Mucosa of rectum (tissue), 2 donors: ENCODE measurements at regions not wholly inside any gene's neighbourhood (a gene's known extent, or its start where the extent isn't known, plus 50 kb on each side); places are given as distances from the start of the nearest gene placed in this dataset.

Experiments used
- H3K27ac ChIP-seq, 2 donors: one replicate each; pipeline ENCODE4 v1.7.0; 2013; ENCODE audit warnings: inconsistent platforms in 2 of 2, low read depth in 2 of 2, low read length in 2 of 2
- H3K27me3 ChIP-seq, 2 donors: one replicate each; pipeline ENCODE4 v1.7.0; 2013; ENCODE audit warnings: low read length in 2 of 2; ENCODE audit not compliant: control insufficient read depth in 2 of 2, insufficient read depth in 2 of 2
- H3K36me3 ChIP-seq, 2 donors: one replicate each; pipeline ENCODE4 v1.7.0; 2013; ENCODE audit warnings: low read length in 2 of 2; ENCODE audit not compliant: control insufficient read depth in 2 of 2, insufficient read depth in 2 of 2
- H3K4me1 ChIP-seq, 2 donors: one replicate each; pipeline ENCODE4 v1.7.0; 2013; ENCODE audit warnings: low read length in 2 of 2, mild to moderate bottlenecking in 1 of 2; ENCODE audit not compliant: control insufficient read depth in 2 of 2, insufficient read depth in 2 of 2
- H3K4me3 ChIP-seq, 2 donors: one replicate each; pipeline ENCODE4 v1.7.0; 2013; ENCODE audit warnings: low read length in 2 of 2
- H3K9ac ChIP-seq, 2 donors: one replicate each; pipeline ENCODE4 v1.7.0; 2013; ENCODE audit warnings: low read length in 2 of 2, low read depth in 1 of 2, mild to moderate bottlenecking in 1 of 2
- H3K9me3 ChIP-seq, 2 donors: one replicate each; pipeline ENCODE4 v1.7.0; 2013; ENCODE audit warnings: low read length in 2 of 2; ENCODE audit not compliant: control insufficient read depth in 2 of 2
- donor health status: healthy.
- donor health status: Normal muscosa, but diverticular disease.

- H3K9me3 ChIP-seq, result no peaks in the 10 kb centered on the region
- H3K27me3 ChIP-seq, result no peaks in the 10 kb centered on the region
- H3K9ac ChIP-seq, result no peak overlapping the region
- no peak overlapping the region for H3K4me3 ChIP-seq
- H3K27ac ChIP-seq, result no peak overlapping the region
- H3K4me1 ChIP-seq, result no peaks in the 10 kb centered on the region
- H3K36me3 ChIP-seq, result no peaks in the 10 kb centered on the region
These were observed 451.1 kb downstream of the SETD4 start for GRCh38 chr21:35609263-35609662.

DNA sequence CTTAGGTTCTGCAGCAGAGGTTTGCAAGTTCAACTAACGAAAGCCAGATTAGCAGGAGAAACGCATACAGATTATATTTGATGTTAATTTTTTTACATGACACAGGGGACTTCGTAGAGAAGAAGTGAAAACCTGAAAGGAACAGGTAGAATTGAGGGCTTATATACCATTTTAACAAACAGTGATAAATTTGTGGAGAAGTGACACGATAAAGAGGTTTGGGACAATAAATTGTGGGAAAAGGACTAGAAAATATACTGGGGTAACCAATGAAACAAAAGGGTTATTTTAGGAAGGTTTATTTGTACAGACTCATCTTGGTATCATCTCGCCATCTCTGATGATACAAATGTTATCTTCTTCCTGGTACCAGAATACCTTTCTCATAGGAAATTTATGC lies 452.9 kb downstream of the SETD4 start:
- Histone ChIP-seq H3K4me3 (no peak overlapping the region), H3K4me1 (no peaks in the 10 kb centered on the region), H3K36me3 (no peaks in the 10 kb centered on the region), H3K9ac (no peak overlapping the region), H3K27ac (no peak overlapping the region), H3K9me3 (no peaks in the 10 kb centered on the region), H3K27me3 (no peaks in the 10 kb centered on the region)

- no peaks in the 10 kb centered on the region for H3K9me3 ChIP-seq
- no peaks in the 10 kb centered on the region for H3K27me3 ChIP-seq
- H3K4me1 ChIP-seq, result no peaks in the 10 kb centered on the region
- H3K27ac ChIP-seq, result no peak overlapping the region
- no peak overlapping the region for H3K9ac ChIP-seq
- H3K36me3 ChIP-seq, result no peaks in the 10 kb centered on the region
- no peak overlapping the region for H3K4me3 ChIP-seq
These were observed 453.7 kb downstream of the SETD4 start for GRCh38 chr21:35606578-35606977.

- H3K4me1 ChIP-seq, result no peaks in the 10 kb centered on the region
These were observed 454.2 kb downstream of the SETD4 start for GRCh38 chr21:35606146-35606545.

GRCh38 chr21:35603494-35603893 lies 456.8 kb downstream of the SETD4 start:
- H3K36me3 ChIP-seq, result no peaks in the 10 kb centered on the region
- no peak overlapping the region for H3K27ac ChIP-seq
- H3K27me3 ChIP-seq, result no peaks in the 10 kb centered on the region
- no peak overlapping the region for H3K9ac ChIP-seq
- no peak overlapping the region for H3K4me3 ChIP-seq
- no peaks in the 10 kb centered on the region for H3K4me1 ChIP-seq
- H3K9me3 ChIP-seq, result no peaks in the 10 kb centered on the region

More at GRCh38 chr21:35606146-35606545, 454.2 kb downstream of the SETD4 start:
- Histone ChIP-seq H3K27me3 (no peaks in the 10 kb centered on the region), H3K4me3 (no peak overlapping the region), H3K9ac (no peak overlapping the region), H3K36me3 (no peaks in the 10 kb centered on the region), H3K9me3 (no peaks in the 10 kb centered on the region), H3K27ac (no peak overlapping the region)

GRCh38 chr21:35602811-35603362 lies 457.4 kb downstream of the SETD4 start:
- Histone ChIP-seq H3K9me3 (no peaks in the 10 kb centered on the region), H3K4me3 (no peak overlapping the region), H3K36me3 (no peaks in the 10 kb centered on the region), H3K4me1 (no peaks in the 10 kb centered on the region), H3K27me3 (peaks cover 0 to 3% of the 10 kb centered on the region in 2 donors), H3K9ac (no peak overlapping the region), H3K27ac (no peak overlapping the region)

DNA sequence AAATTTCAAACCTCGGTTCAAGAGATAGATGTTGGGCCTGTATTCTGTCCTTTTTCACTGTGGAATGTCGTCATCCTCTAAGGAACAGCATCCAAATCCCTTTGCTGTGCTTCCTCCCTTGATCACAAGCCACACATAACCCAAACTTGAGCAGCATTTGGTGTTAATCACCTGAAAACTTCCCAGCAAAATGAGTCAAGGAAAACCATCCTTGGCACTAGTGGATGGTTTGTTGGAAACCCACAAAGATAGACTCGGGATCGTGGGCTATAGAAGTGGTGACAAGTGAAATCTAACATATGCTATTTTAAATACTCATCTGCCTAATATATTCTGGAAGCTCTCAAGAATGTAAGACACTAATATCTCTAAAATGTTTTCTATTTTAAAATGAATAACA lies 459.1 kb downstream of the SETD4 start:
- Histone ChIP-seq H3K4me1 (no peaks in the 10 kb centered on the region), H3K36me3 (no peaks in the 10 kb centered on the region), H3K9me3 (no peaks in the 10 kb centered on the region), H3K27me3 (peaks cover 0 to 3% of the 10 kb centered on the region in 2 donors), H3K4me3 (no peak overlapping the region), H3K9ac (no peak overlapping the region), H3K27ac (no peak overlapping the region)

- no peak overlapping the region for H3K27ac ChIP-seq
- H3K4me1 ChIP-seq, result no peaks in the 10 kb centered on the region
- H3K9ac ChIP-seq, result no peak overlapping the region
- peaks cover 0 to 3% of the 10 kb centered on the region in 2 donors for H3K27me3 ChIP-seq
- H3K9me3 ChIP-seq, result no peaks in the 10 kb centered on the region
- no peaks in the 10 kb centered on the region for H3K36me3 ChIP-seq
- no peak overlapping the region for H3K4me3 ChIP-seq
These were observed 461.2 kb downstream of the SETD4 start for GRCh38 chr21:35599164-35599563.

DNA sequence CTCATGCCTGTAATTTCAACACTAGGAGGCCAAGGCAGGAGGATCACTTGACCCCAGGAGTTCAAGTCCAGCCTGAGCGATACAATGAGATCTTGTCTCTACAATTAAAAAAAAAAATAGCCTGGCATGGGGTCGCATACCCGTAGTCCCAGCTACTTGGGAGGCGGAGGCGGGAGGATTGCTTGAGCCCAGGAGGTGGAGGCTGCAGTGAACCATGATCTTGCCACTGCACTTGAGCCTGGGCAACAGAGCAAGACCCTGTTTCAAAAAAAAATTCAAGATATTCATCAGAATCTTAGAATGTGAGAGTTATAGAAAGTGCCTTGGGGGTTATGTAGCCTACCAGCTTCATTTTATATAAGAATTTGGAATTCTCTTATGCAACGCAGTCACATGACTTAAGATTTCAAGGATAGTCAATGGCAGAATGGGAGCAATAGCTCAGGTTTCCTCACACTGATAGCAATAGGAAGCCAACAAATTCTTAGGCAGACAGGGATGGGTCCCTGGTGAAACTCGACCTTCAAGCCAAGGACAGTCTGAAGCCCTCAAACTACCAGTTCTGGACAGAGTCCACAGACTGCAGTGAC lies 462.5 kb downstream of the SETD4 start:
- no peaks in the 10 kb centered on the region for H3K9me3 ChIP-seq
- H3K27ac ChIP-seq, result no peak overlapping the region
- H3K36me3 ChIP-seq, result no peaks in the 10 kb centered on the region
- H3K4me3 ChIP-seq, result no peak overlapping the region
- H3K4me1 ChIP-seq, result no peaks in the 10 kb centered on the region
- H3K27me3 ChIP-seq, result peaks cover 0 to 5% of the 10 kb centered on the region in 2 donors
- no peak overlapping the region for H3K9ac ChIP-seq

DNA sequence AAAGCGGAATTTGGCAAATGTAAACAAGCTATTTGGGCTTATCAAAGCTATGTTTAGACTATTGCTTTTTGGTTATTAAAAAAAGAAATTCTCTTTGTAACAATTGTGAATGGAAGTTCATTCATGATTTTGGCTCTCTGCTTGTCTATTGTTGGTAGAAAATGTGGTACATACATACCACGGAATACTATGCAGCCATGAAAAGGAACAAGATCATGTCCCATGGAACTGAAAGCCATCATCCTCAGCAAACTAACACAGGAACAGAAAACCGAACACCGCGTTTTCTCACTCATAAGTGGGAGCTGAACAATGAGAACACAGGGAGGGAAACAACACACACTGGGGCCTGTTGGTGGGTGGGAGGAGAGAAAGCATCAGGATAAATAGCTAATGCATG lies 465.4 kb downstream of the SETD4 start:
- Histone ChIP-seq H3K9ac (no peak overlapping the region), H3K4me1 (no peaks in the 10 kb centered on the region), H3K27ac (no peak overlapping the region), H3K9me3 (no peaks in the 10 kb centered on the region), H3K36me3 (no peaks in the 10 kb centered on the region), H3K27me3 (peaks cover 0 to 5% of the 10 kb centered on the region in 2 donors), H3K4me3 (no peak overlapping the region)
